ENCODE measurements at regions not wholly inside any gene's neighbourhood (a gene's known extent, or its start where the extent isn't known, plus 50 kb on each side); places are given as distances from the start of the nearest gene placed in this dataset.

DNA sequence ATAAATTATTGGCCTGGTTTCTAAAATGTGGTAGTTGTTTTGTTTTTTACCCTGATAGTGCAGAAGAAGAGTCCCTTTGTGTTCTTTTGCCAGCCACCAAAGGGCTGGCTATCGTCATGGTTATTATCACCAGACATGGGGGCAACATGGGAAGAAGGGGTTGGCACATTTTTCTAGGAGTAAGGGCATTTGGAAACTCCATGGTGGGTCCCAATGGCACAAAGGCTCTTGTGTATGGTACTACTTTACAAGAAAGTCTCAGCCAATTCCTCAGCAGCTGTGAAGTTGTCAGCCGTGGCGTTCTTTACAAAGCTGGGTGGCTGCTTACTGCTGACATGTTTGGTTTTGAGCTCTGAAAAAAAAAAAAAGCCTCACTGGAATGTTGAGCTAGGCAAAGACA lies 330.4 kb upstream of the ESRRG start:
- Histone ChIP-seq H3K9me2 (replicated peaks; ENCODE audit: low read depth, low read length) (no peaks in the 10 kb centered on the region), H3K4me3 (ENCODE audit: low read length, poor library complexity, severe bottlenecking) (no peak overlapping the region), H3K4me2 (ENCODE audit: low read depth, low read length, poor library complexity, severe bottlenecking) (no peak overlapping the region), H3K9me3 (ENCODE audit: insufficient read depth, low read depth, low read length) (no peaks in the 10 kb centered on the region), H3K4me1 (ENCODE audit: insufficient read depth, low read length, poor library complexity, severe bottlenecking) (no peaks in the 10 kb centered on the region), H3K27me3 (ENCODE audit: insufficient read depth, low read length, poor library complexity, severe bottlenecking) (no peaks in the 10 kb centered on the region), H2AFZ (ENCODE audit: low read length) (no peak overlapping the region), H3K79me2 (ENCODE audit: insufficient read depth, low read length) (no peaks in the 10 kb centered on the region), H4K20me1 (ENCODE audit: insufficient read depth, low read length, poor library complexity, severe bottlenecking) (no peaks in the 10 kb centered on the region), H3K36me3 (ENCODE audit: insufficient read depth, low read length) (no peaks in the 10 kb centered on the region), H3K9ac (ENCODE audit: low read depth, low read length, poor library complexity, severe bottlenecking) (no peak overlapping the region), H3F3A (ENCODE audit: low read depth) (no peaks in the 10 kb centered on the region)
- TF ChIP-seq, protein P1, sequence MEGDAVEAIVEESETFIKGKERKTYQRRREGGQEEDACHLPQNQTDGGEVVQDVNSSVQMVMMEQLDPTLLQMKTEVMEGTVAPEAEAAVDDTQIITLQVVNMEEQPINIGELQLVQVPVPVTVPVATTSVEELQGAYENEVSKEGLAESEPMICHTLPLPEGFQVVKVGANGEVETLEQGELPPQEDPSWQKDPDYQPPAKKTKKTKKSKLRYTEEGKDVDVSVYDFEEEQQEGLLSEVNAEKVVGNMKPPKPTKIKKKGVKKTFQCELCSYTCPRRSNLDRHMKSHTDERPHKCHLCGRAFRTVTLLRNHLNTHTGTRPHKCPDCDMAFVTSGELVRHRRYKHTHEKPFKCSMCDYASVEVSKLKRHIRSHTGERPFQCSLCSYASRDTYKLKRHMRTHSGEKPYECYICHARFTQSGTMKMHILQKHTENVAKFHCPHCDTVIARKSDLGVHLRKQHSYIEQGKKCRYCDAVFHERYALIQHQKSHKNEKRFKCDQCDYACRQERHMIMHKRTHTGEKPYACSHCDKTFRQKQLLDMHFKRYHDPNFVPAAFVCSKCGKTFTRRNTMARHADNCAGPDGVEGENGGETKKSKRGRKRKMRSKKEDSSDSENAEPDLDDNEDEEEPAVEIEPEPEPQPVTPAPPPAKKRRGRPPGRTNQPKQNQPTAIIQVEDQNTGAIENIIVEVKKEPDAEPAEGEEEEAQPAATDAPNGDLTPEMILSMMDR (conservative IDR thresholded peaks at IDR 0.05; ENCODE audit: low read length): no peak
- TF ChIP-seq EZH2phosphoT487 (IDR thresholded peaks at IDR 0.05; ENCODE audit: borderline replicate concordance): no peak

DNA sequence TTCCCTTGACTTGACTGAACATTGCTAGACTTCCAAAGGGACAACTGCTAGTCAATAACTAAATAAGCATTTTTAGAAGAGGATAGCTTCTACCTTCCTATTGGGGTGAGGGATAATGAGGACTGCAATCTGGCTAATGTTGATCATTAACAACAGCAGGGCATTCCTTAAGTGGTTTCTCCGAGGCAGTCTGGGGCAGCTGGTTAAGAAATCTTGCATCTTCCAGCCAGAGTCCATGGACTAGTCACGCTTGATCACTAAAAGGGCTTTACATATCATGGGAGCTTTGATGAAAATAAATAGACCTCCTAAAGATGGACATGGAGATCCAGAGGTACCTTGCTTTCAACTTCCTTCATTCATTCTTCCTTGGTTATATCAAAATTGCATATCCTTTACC lies 329.4 kb upstream of the ESRRG start:
- Histone ChIP-seq H2AFZ (ENCODE audit: low read length) (no peak overlapping the region), H3F3A (ENCODE audit: low read depth) (no peaks in the 10 kb centered on the region), H3K4me1 (ENCODE audit: insufficient read depth, low read length, poor library complexity, severe bottlenecking) (no peaks in the 10 kb centered on the region), H4K20me1 (ENCODE audit: insufficient read depth, low read length, poor library complexity, severe bottlenecking) (no peaks in the 10 kb centered on the region), H3K79me2 (ENCODE audit: insufficient read depth, low read length) (no peaks in the 10 kb centered on the region), H3K36me3 (ENCODE audit: insufficient read depth, low read length) (no peaks in the 10 kb centered on the region), H3K4me3 (ENCODE audit: low read length, poor library complexity, severe bottlenecking) (no peak overlapping the region), H3K4me2 (ENCODE audit: low read depth, low read length, poor library complexity, severe bottlenecking) (no peak overlapping the region), H3K9ac (ENCODE audit: low read depth, low read length, poor library complexity, severe bottlenecking) (no peak overlapping the region), H3K9me3 (ENCODE audit: insufficient read depth, low read depth, low read length) (no peaks in the 10 kb centered on the region), H3K27me3 (ENCODE audit: insufficient read depth, low read length, poor library complexity, severe bottlenecking) (no peaks in the 10 kb centered on the region), H3K9me2 (replicated peaks; ENCODE audit: low read depth, low read length) (no peaks in the 10 kb centered on the region)
- TF ChIP-seq, protein P1 (conservative IDR thresholded peaks at IDR 0.05; ENCODE audit: low read length): no peak
- TF ChIP-seq EZH2phosphoT487 (IDR thresholded peaks at IDR 0.05; ENCODE audit: borderline replicate concordance): no peak

DNA sequence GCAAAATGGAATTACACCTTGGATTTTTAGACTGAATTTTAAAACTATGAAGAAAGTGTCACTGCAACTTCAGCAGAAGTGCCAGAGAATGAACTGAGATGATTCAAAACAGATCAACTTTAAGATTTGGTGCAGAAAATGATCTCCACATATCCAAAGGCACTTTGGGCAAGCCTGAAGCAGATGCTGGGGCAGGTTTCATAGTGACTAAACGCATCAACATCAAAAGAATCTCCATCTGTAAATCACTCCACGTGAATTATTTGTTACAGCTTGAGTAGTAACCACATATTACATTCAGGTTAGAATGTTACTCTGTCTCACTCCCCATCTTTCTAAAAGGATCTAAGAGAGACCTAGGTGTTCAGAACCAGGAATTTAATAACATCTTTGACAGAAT lies 329.0 kb upstream of the ESRRG start:
- Histone ChIP-seq H2AFZ (ENCODE audit: low read length) (no peak overlapping the region), H4K20me1 (ENCODE audit: insufficient read depth, low read length, poor library complexity, severe bottlenecking) (no peaks in the 10 kb centered on the region), H3K4me3 (ENCODE audit: low read length, poor library complexity, severe bottlenecking) (no peak overlapping the region), H3K9ac (ENCODE audit: low read depth, low read length, poor library complexity, severe bottlenecking) (no peak overlapping the region), H3K9me2 (replicated peaks; ENCODE audit: low read depth, low read length) (no peaks in the 10 kb centered on the region), H3K79me2 (ENCODE audit: insufficient read depth, low read length) (no peaks in the 10 kb centered on the region), H3K27me3 (ENCODE audit: insufficient read depth, low read length, poor library complexity, severe bottlenecking) (no peaks in the 10 kb centered on the region), H3K4me2 (ENCODE audit: low read depth, low read length, poor library complexity, severe bottlenecking) (no peak overlapping the region), H3K36me3 (ENCODE audit: insufficient read depth, low read length) (no peaks in the 10 kb centered on the region), H3K4me1 (ENCODE audit: insufficient read depth, low read length, poor library complexity, severe bottlenecking) (no peaks in the 10 kb centered on the region), H3F3A (ENCODE audit: low read depth) (no peaks in the 10 kb centered on the region), H3K9me3 (ENCODE audit: insufficient read depth, low read depth, low read length) (no peaks in the 10 kb centered on the region)
- TF ChIP-seq, protein P1 (conservative IDR thresholded peaks at IDR 0.05; ENCODE audit: low read length): no peak
- no peak for TF ChIP-seq EZH2phosphoT487 (IDR thresholded peaks at IDR 0.05; ENCODE audit: borderline replicate concordance)

All from Loucy (cell line).